ENCODE measurements at regions not wholly inside any gene's neighbourhood (a gene's known extent, or its start where the extent isn't known, plus 50 kb on each side); places are given as distances from the start of the nearest gene placed in this dataset.

- no peak for TF ChIP-seq POLR2A (IDR thresholded peaks at IDR 0.05)
- TF ChIP-seq, protein P1, sequence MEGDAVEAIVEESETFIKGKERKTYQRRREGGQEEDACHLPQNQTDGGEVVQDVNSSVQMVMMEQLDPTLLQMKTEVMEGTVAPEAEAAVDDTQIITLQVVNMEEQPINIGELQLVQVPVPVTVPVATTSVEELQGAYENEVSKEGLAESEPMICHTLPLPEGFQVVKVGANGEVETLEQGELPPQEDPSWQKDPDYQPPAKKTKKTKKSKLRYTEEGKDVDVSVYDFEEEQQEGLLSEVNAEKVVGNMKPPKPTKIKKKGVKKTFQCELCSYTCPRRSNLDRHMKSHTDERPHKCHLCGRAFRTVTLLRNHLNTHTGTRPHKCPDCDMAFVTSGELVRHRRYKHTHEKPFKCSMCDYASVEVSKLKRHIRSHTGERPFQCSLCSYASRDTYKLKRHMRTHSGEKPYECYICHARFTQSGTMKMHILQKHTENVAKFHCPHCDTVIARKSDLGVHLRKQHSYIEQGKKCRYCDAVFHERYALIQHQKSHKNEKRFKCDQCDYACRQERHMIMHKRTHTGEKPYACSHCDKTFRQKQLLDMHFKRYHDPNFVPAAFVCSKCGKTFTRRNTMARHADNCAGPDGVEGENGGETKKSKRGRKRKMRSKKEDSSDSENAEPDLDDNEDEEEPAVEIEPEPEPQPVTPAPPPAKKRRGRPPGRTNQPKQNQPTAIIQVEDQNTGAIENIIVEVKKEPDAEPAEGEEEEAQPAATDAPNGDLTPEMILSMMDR (IDR thresholded peaks at IDR 0.05 in 4 of 5, conservative IDR thresholded peaks at IDR 0.05 in 1 of 5) = no peak
- Histone ChIP-seq H3K27ac (no peak overlapping the region), H3K9me3 (no peaks in the 10 kb centered on the region), H3K4me1 (no peaks in the 10 kb centered on the region), H3K4me3 (no peak overlapping the region), H3K27me3 (no peaks in the 10 kb centered on the region), H3K36me3 (no peaks in the 10 kb centered on the region)
- ATAC-seq (no peak), DNase-seq (no peak)
- in situ Hi-C loops (cut with MboI; ENCODE audit: low sequenced_read_pairs in 4 of 4) = no loop called here
- intact Hi-C loops (cut with DNase I; ENCODE audit: low total_unique reads) = no loop called here
These were observed 719.8 kb upstream of the LRRC4C start for GRCh38 chr11:42179216-42179615.

GRCh38 chr11:42195289-42196013 lies 736.0 kb upstream of the LRRC4C start:
- no peak overlapping the region for H3K4me3 ChIP-seq
- no peak for DNase-seq
- intact Hi-C loops (cut with DNase I; ENCODE audit: low total_unique reads) = no loop called here
- H3K27me3 ChIP-seq = no peaks in the 10 kb centered on the region
- H3K36me3 ChIP-seq = no peaks in the 10 kb centered on the region
- in situ Hi-C loops (cut with MboI; ENCODE audit: low sequenced_read_pairs in 4 of 4) = no loop called here
- H3K4me1 ChIP-seq = no peaks in the 10 kb centered on the region
- H3K27ac ChIP-seq = no peak overlapping the region
- TF ChIP-seq POLR2A (IDR thresholded peaks at IDR 0.05) = no peak
- TF ChIP-seq, protein P1 (IDR thresholded peaks at IDR 0.05 in 4 of 5, conservative IDR thresholded peaks at IDR 0.05 in 1 of 5) = no peak
- no peaks in the 10 kb centered on the region for H3K9me3 ChIP-seq
- no peak for ATAC-seq

- H3K36me3 ChIP-seq = no peaks in the 10 kb centered on the region
- H3K27me3 ChIP-seq = no peaks in the 10 kb centered on the region
- no peak for TF ChIP-seq POLR2A (IDR thresholded peaks at IDR 0.05)
- TF ChIP-seq, protein P1 (IDR thresholded peaks at IDR 0.05 in 4 of 5, conservative IDR thresholded peaks at IDR 0.05 in 1 of 5) = no peak
- no peaks in the 10 kb centered on the region for H3K9me3 ChIP-seq
- in situ Hi-C loops (cut with MboI; ENCODE audit: low sequenced_read_pairs in 4 of 4) = no loop called here
- no peak overlapping the region for H3K27ac ChIP-seq
- ATAC-seq = no peak
- intact Hi-C loops (cut with DNase I; ENCODE audit: low total_unique reads) = no loop called here
- DNase-seq = no peak
- no peaks in the 10 kb centered on the region for H3K4me1 ChIP-seq
- H3K4me3 ChIP-seq = no peak overlapping the region
These were observed 740.9 kb upstream of the LRRC4C start for GRCh38 chr11:42200311-42200710.

- intact Hi-C loops (cut with DNase I; ENCODE audit: low total_unique reads) (no loop called here), in situ Hi-C loops (cut with MboI; ENCODE audit: low sequenced_read_pairs in 4 of 4) (no loop called here)
- no peaks in the 10 kb centered on the region for H3K4me1 ChIP-seq
- H3K9me3 ChIP-seq = no peaks in the 10 kb centered on the region
- H3K36me3 ChIP-seq = no peaks in the 10 kb centered on the region
- H3K27ac ChIP-seq = no peak overlapping the region
- H3K27me3 ChIP-seq = no peaks in the 10 kb centered on the region
- TF ChIP-seq POLR2A (IDR thresholded peaks at IDR 0.05) = no peak
- TF ChIP-seq, protein P1 (IDR thresholded peaks at IDR 0.05 in 4 of 5, conservative IDR thresholded peaks at IDR 0.05 in 1 of 5) = no peak
- DNase-seq (no peak), ATAC-seq (no peak)
- no peak overlapping the region for H3K4me3 ChIP-seq
These were observed 742.2 kb upstream of the LRRC4C start for GRCh38 chr11:42201603-42202148.
